ENCODE measurements at regions not wholly inside any gene's neighbourhood (a gene's known extent, or its start where the extent isn't known, plus 50 kb on each side); places are given as distances from the start of the nearest gene placed in this dataset.

GRCh38 chr5:69042915-69043654, 50.7 kb upstream of the SLC30A5 start (continued):
- TF ChIP-seq GRHL1 (CRISPR knock-in tag; conservative IDR thresholded peaks at IDR 0.05) (no peak), BCLAF1 (IDR thresholded peaks at IDR 0.05) (no peak), NCOA5 (CRISPR knock-in tag; IDR thresholded peaks at IDR 0.05) (no peak), AKAP8 (CRISPR knock-in tag; IDR thresholded peaks at IDR 0.05) (no peak), ATAD3A (CRISPR knock-in tag; IDR thresholded peaks at IDR 0.05) (no peak), REXO4 (CRISPR knock-in tag; IDR thresholded peaks at IDR 0.05; ENCODE audit: borderline replicate concordance) (no peak), NAIF1 (CRISPR knock-in tag; IDR thresholded peaks at IDR 0.05; ENCODE audit: borderline replicate concordance) (no peak), HINFP (CRISPR knock-in tag; IDR thresholded peaks at IDR 0.05; ENCODE audit: low read depth) (no peak), KLF9 (CRISPR knock-in tag; IDR thresholded peaks at IDR 0.05; ENCODE audit: low read depth) (no peak), MAX (IDR thresholded peaks at IDR 0.05) (no peak), MYNN (CRISPR knock-in tag; IDR thresholded peaks at IDR 0.05; ENCODE audit: low read depth) (no peak), SAP130 (CRISPR knock-in tag; IDR thresholded peaks at IDR 0.05; ENCODE audit: low read depth) (peak; percentile 51; the same call in 1 of the 2 replicates), ZFP36L2 (CRISPR knock-in tag; IDR thresholded peaks at IDR 0.05) (no peak), THAP8 (CRISPR knock-in tag; IDR thresholded peaks at IDR 0.05; ENCODE audit: borderline replicate concordance) (no peak), SIX1 (CRISPR knock-in tag; IDR thresholded peaks at IDR 0.05; ENCODE audit: borderline replicate concordance) (no peak), ZNF878 (CRISPR knock-in tag; IDR thresholded peaks at IDR 0.05) (no peak), MLLT10 (CRISPR knock-in tag; IDR thresholded peaks at IDR 0.05) (no peak), SIN3B (IDR thresholded peaks at IDR 0.05; ENCODE audit: low read length) (no peak), ZNF274 (CRISPR knock-in tag; IDR thresholded peaks at IDR 0.05) (no peak), RFXANK (CRISPR knock-in tag; IDR thresholded peaks at IDR 0.05) (no peak), SAFB2 (CRISPR knock-in tag; IDR thresholded peaks at IDR 0.05; ENCODE audit: borderline replicate concordance, low read depth) (no peak)
- TF ChIP-seq, protein P1, sequence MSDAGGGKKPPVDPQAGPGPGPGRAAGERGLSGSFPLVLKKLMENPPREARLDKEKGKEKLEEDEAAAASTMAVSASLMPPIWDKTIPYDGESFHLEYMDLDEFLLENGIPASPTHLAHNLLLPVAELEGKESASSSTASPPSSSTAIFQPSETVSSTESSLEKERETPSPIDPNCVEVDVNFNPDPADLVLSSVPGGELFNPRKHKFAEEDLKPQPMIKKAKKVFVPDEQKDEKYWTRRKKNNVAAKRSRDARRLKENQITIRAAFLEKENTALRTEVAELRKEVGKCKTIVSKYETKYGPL (CRISPR knock-in tag; IDR thresholded peaks at IDR 0.05) = no peak
- TF ChIP-seq, protein P2, sequence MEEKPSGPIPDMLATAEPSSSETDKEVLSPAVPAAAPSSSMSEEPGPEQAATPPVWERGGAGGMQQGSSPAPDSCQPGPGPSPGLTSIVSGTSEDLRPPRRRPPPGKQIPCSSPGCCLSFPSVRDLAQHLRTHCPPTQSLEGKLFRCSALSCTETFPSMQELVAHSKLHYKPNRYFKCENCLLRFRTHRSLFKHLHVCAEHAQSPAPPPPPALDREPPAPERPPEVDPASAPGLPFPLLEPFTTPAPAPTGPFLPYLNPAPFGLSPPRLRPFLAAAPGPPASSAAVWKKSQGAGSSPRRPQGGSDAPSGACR (CRISPR knock-in tag; IDR thresholded peaks at IDR 0.05) = no peak

Data from HepG2 (cell line).